ENCODE measurements at regions not wholly inside any gene's neighbourhood (a gene's known extent, or its start where the extent isn't known, plus 50 kb on each side); places are given as distances from the start of the nearest gene placed in this dataset.
"Not testable (repeated sequence)": the region's sequence is repeated elsewhere in the genome, so short reads cannot be mapped to it uniquely, and the experiment has no call there.

GRCh38 chr1:222065234-222065633 lies 323.3 kb upstream of the DUSP10 start:
- DNase-seq (ENCODE audit: low read depth) = no peak

- DNase-seq (ENCODE audit: low read depth) = no peak
Measured at GRCh38 chr1:222064388-222065211, 322.7 kb upstream of the DUSP10 start.

- no peak for DNase-seq (ENCODE audit: low read depth)
Measured at GRCh38 chr1:222062640-222063039, 320.8 kb upstream of the DUSP10 start.

GRCh38 chr1:222061711-222062359 lies 319.9 kb upstream of the DUSP10 start:
- DNase-seq (ENCODE audit: low read depth) = no peak

GRCh38 chr1:222060210-222060916 lies 318.5 kb upstream of the DUSP10 start:
- no peak for DNase-seq (ENCODE audit: low read depth)

GRCh38 chr1:222058249-222058648 lies 316.4 kb upstream of the DUSP10 start:
- DNase-seq (ENCODE audit: low read depth) = no peak

- DNase-seq (ENCODE audit: low read depth) = no peak
Measured at GRCh38 chr1:222057162-222057561, 315.3 kb upstream of the DUSP10 start.

- no peak for DNase-seq (ENCODE audit: low read depth)
Measured at GRCh38 chr1:222054416-222054815, 312.5 kb upstream of the DUSP10 start.

GRCh38 chr1:222053790-222054294 lies 312.0 kb upstream of the DUSP10 start:
- DNase-seq (ENCODE audit: low read depth) = no peak

- DNase-seq (ENCODE audit: low read depth) = not testable (repeated sequence)
Measured at GRCh38 chr1:222051311-222051710, 309.4 kb upstream of the DUSP10 start.

GRCh38 chr1:222049661-222050060 lies 307.8 kb upstream of the DUSP10 start:
- not testable (repeated sequence) for DNase-seq (ENCODE audit: low read depth)

- DNase-seq (ENCODE audit: low read depth) = no peak
Measured at GRCh38 chr1:222049176-222049575, 307.3 kb upstream of the DUSP10 start.

- DNase-seq (ENCODE audit: low read depth) = no peak
Measured at GRCh38 chr1:222048094-222048595, 306.3 kb upstream of the DUSP10 start.

- DNase-seq (ENCODE audit: low read depth) = no peak
Measured at GRCh38 chr1:222047366-222047765, 305.5 kb upstream of the DUSP10 start.

GRCh38 chr1:222046684-222047263 lies 304.9 kb upstream of the DUSP10 start:
- no peak for DNase-seq (ENCODE audit: low read depth)

GRCh38 chr1:222045786-222046185 lies 303.9 kb upstream of the DUSP10 start:
- DNase-seq (ENCODE audit: low read depth) = no peak

- no peak for DNase-seq (ENCODE audit: low read depth)
Measured at GRCh38 chr1:222045236-222045635, 303.3 kb upstream of the DUSP10 start.

- no peak for DNase-seq (ENCODE audit: low read depth)
Measured at GRCh38 chr1:222043444-222044292, 301.8 kb upstream of the DUSP10 start.

- DNase-seq (ENCODE audit: low read depth) = no peak
Measured at GRCh38 chr1:222042120-222042519, 300.2 kb upstream of the DUSP10 start.

- no peak for DNase-seq (ENCODE audit: low read depth)
Measured at GRCh38 chr1:222040955-222041354, 299.1 kb upstream of the DUSP10 start.

GRCh38 chr1:222040121-222040805 lies 298.4 kb upstream of the DUSP10 start:
- DNase-seq (ENCODE audit: low read depth) = no peak

Data from activated T-cell treated with anti-CD3 and anti-CD28 coated beads for 48 hours (primary cell).